Mesenchymal stem cell (in vitro differentiated cells and primary cell): ENCODE measurements at regions not wholly inside any gene's neighbourhood (a gene's known extent, or its start where the extent isn't known, plus 50 kb on each side); places are given as distances from the start of the nearest gene placed in this dataset.

Experiments used
- DNase-seq: peaks from one replicate; pipeline ENCODE4 v3.0.0-alpha.2; 2013
- H2AFZ ChIP-seq: one replicate; pipeline ENCODE4 v1.6.1; 2013; ENCODE audit warnings: low read depth, mild to moderate bottlenecking, control low read depth, inconsistent platforms, low read length, moderate library complexity
- H2AK5ac ChIP-seq: 2 replicates; pipeline ENCODE4 v1.6.1; 2013; ENCODE audit warnings: low read length, moderate library complexity, mild to moderate bottlenecking, inconsistent platforms; ENCODE audit not compliant: severe bottlenecking
- H2BK120ac ChIP-seq: one replicate; pipeline ENCODE4 v1.6.1; 2013; ENCODE audit warnings: low read depth, mild to moderate bottlenecking, inconsistent platforms, low read length, moderate library complexity
- H2BK12ac ChIP-seq, 2 experiments: one replicate each; pipeline ENCODE4 v1.6.1; 2013; ENCODE audit warnings: inconsistent platforms in 2 of 2, low read length in 2 of 2, mild to moderate bottlenecking in 2 of 2, moderate library complexity in 2 of 2, control low read depth in 1 of 2
- H2BK15ac ChIP-seq: one replicate; pipeline ENCODE4 v1.6.1; 2013; ENCODE audit warnings: mild to moderate bottlenecking, low read depth, inconsistent platforms; ENCODE audit not compliant: poor library complexity, severe bottlenecking
- H2BK5ac ChIP-seq: 2 replicates; pipeline ENCODE4 v1.6.1; 2013; ENCODE audit warnings: low read depth, mild to moderate bottlenecking, low read length, control low read depth, inconsistent platforms; ENCODE audit not compliant: poor library complexity, severe bottlenecking
- H3K14ac ChIP-seq, 2 experiments: one replicate each; pipeline ENCODE4 v1.6.1; 2013; ENCODE audit warnings: inconsistent platforms in 2 of 2, low read length in 2 of 2, control low read depth in 1 of 2, mild to moderate bottlenecking in 1 of 2, moderate library complexity in 1 of 2
- H3K18ac ChIP-seq, 2 experiments: one replicate each; pipeline ENCODE4 v1.6.1; 2013; ENCODE audit warnings: inconsistent platforms in 2 of 2, low read length in 2 of 2, control low read depth in 1 of 2, low read depth in 1 of 2, mild to moderate bottlenecking in 1 of 2
- H3K23ac ChIP-seq, 2 experiments: one replicate each; pipeline ENCODE4 v1.6.1; 2013; ENCODE audit warnings: inconsistent platforms in 2 of 2, low read length in 2 of 2, mild to moderate bottlenecking in 2 of 2, moderate library complexity in 2 of 2, control low read depth in 1 of 2
- H3K27ac ChIP-seq: 2 replicates; pipeline ENCODE4 v1.5.1; 2013; ENCODE audit warnings: mild to moderate bottlenecking, moderate library complexity, low read length, control low read depth, inconsistent platforms; ENCODE audit not compliant: poor library complexity, severe bottlenecking
- H3K27me3 ChIP-seq, 2 experiments: 2 replicates each; pipeline versions ENCODE4 v1.6.1 to v1.7.0; 2013; ENCODE audit warnings: low read length in 2 of 2, mild to moderate bottlenecking in 2 of 2, moderate library complexity in 2 of 2, control low read depth in 1 of 2, inconsistent platforms in 1 of 2; ENCODE audit not compliant: control insufficient read depth in 1 of 2, insufficient read depth in 1 of 2
- H3K36me3 ChIP-seq, 2 experiments: 2 replicates each; pipeline versions ENCODE4 v1.6.1 to v1.7.0; 2013; ENCODE audit warnings: low read length in 2 of 2, control low read depth in 1 of 2, inconsistent platforms in 1 of 2, low read depth in 1 of 2, mild to moderate bottlenecking in 1 of 2; ENCODE audit not compliant: insufficient read depth in 2 of 2, control insufficient read depth in 1 of 2
- H3K4ac ChIP-seq, 2 experiments: one replicate each; pipeline ENCODE4 v1.6.1; 2013; ENCODE audit warnings: inconsistent platforms in 2 of 2, low read length in 2 of 2, mild to moderate bottlenecking in 2 of 2, moderate library complexity in 2 of 2, control low read depth in 1 of 2, low read depth in 1 of 2
- H3K4me1 ChIP-seq: 2 replicates; pipeline ENCODE4 v1.6.1; 2013; ENCODE audit warnings: low read depth, low read length, control low read depth; ENCODE audit not compliant: control insufficient read depth, insufficient read depth
- H3K4me2 ChIP-seq: 2 replicates; pipeline ENCODE4 v1.6.1; 2013; ENCODE audit warnings: low read length, mild to moderate bottlenecking, inconsistent platforms; ENCODE audit not compliant: poor library complexity, severe bottlenecking
- H3K4me3 ChIP-seq, 2 experiments: 2 replicates each; pipeline versions ENCODE4 v1.5.1 to v1.7.0; 2013; ENCODE audit warnings: low read length in 2 of 2, mild to moderate bottlenecking in 2 of 2, control low read depth in 1 of 2, low read depth in 1 of 2; ENCODE audit not compliant: insufficient read depth in 1 of 2
- H3K79me1 ChIP-seq: replicated peaks from 2 replicates; pipeline ENCODE4 v1.6.1; 2013; ENCODE audit warnings: mild to moderate bottlenecking, control low read depth, low read length, inconsistent platforms; ENCODE audit not compliant: poor library complexity, severe bottlenecking
- H3K9ac ChIP-seq: 2 replicates; pipeline ENCODE4 v1.7.0; 2013; ENCODE audit warnings: mild to moderate bottlenecking, low read length, moderate library complexity
- H3K9me3 ChIP-seq: 2 replicates; pipeline ENCODE4 v1.7.0; 2013; ENCODE audit warnings: mild to moderate bottlenecking, low read length; ENCODE audit not compliant: control insufficient read depth
- H4K8ac ChIP-seq: one replicate; pipeline ENCODE4 v1.6.1; 2013; ENCODE audit warnings: inconsistent platforms, mild to moderate bottlenecking, low read length, moderate library complexity
- H4K91ac ChIP-seq: one replicate; pipeline ENCODE4 v1.6.1; 2013; ENCODE audit warnings: mild to moderate bottlenecking, low read length, inconsistent platforms
- WGBS: methylation state at CpG from one replicate; pipeline ENCODE4 v1.1.7; 2013; ENCODE audit warnings: mixed read lengths; 5-methylcytosine and 5-hydroxymethylcytosine counted together

- Histone ChIP-seq H3K4me2 (no peak overlapping the region), H3K18ac (no peak overlapping the region), H3K79me1 (no peaks in the 10 kb centered on the region), H3K4me3 (no peak overlapping the region), H2AK5ac (no peak overlapping the region), H2BK120ac (no peak overlapping the region), H3K27me3 (no peaks in the 10 kb centered on the region), H4K8ac (no peak overlapping the region), H2BK5ac (no peak overlapping the region), H2BK15ac (no peak overlapping the region), H3K36me3 (no peaks in the 10 kb centered on the region), H4K91ac (no peak overlapping the region), H3K4me1 (no peaks in the 10 kb centered on the region), H3K9me3 (peaks cover 21% of the 10 kb centered on the region), H3K9ac (no peak overlapping the region), H2BK12ac (no peak overlapping the region), H3K27ac (no peak overlapping the region), H3K23ac (no peak overlapping the region), H3K14ac (no peak overlapping the region), H2AFZ (no peak overlapping the region), H3K4ac (no peak overlapping the region)
- 70% methylated on average over 1 of the region's 2 CpGs for WGBS
- no peak for DNase-seq
Observed at GRCh38 chr7:71055504-71055903, 76.4 kb upstream of the GALNT17 start.

GRCh38 chr7:71077743-71078476 lies 54.0 kb upstream of the GALNT17 start:
- no peak for DNase-seq
- no peak overlapping the region for H2BK120ac ChIP-seq
- no peak overlapping the region for H3K14ac ChIP-seq
- no peaks in the 10 kb centered on the region for H3K79me1 ChIP-seq
- no peak overlapping the region for H3K23ac ChIP-seq
- H3K4me1 ChIP-seq = no peaks in the 10 kb centered on the region
- H3K9me3 ChIP-seq = peaks cover 32% of the 10 kb centered on the region
- H3K4me2 ChIP-seq = no peak overlapping the region
- H3K27ac ChIP-seq = no peak overlapping the region
- no peaks in the 10 kb centered on the region for H3K36me3 ChIP-seq
- no peak overlapping the region for H3K9ac ChIP-seq
- H3K4ac ChIP-seq = no peak overlapping the region
- no peak overlapping the region for H2AK5ac ChIP-seq
- no peaks in the 10 kb centered on the region for H3K27me3 ChIP-seq
- no peak overlapping the region for H2BK5ac ChIP-seq
- H2BK15ac ChIP-seq = no peak overlapping the region
- no peak overlapping the region for H3K4me3 ChIP-seq
- no peak overlapping the region for H2AFZ ChIP-seq
- H4K91ac ChIP-seq = no peak overlapping the region
- no peak overlapping the region for H3K18ac ChIP-seq
- no peak overlapping the region for H4K8ac ChIP-seq
- H2BK12ac ChIP-seq = no peak overlapping the region
- WGBS = 96% methylated on average over 37 of the region's 37 CpGs
